Right lobe of liver (tissue), 4 donors: ENCODE measurements at regions not wholly inside any gene's neighbourhood (a gene's known extent, or its start where the extent isn't known, plus 50 kb on each side); places are given as distances from the start of the nearest gene placed in this dataset.

Experiments used
- POLR2A ChIP-seq: fragments of 450-650 bp; IDR thresholded peaks from one replicate; pipeline ENCODE4 v1.6.1; 2017; ENCODE audit warnings: antibody characterized with exemption, mild to moderate bottlenecking
- TF ChIP-seq, protein P1 (sequence below), 4 donors: fragments of 200-600 bp in 3 of 4; fragments of 450-650 bp in 1 of 4; IDR thresholded peaks; one replicate each; pipeline versions ENCODE4 v1.5.1 to v1.8.0; 2016 to 2022; ENCODE audit warnings: antibody characterized with exemption in 4 of 4, mild to moderate bottlenecking in 2 of 4
- donor health status: DM: no; HTN: no; CAD: no.
- donor health status: DM: no; HTN: no; CAD: no.
- donor health status: DM: no; HTN: yes; CAD: no.

DNA sequence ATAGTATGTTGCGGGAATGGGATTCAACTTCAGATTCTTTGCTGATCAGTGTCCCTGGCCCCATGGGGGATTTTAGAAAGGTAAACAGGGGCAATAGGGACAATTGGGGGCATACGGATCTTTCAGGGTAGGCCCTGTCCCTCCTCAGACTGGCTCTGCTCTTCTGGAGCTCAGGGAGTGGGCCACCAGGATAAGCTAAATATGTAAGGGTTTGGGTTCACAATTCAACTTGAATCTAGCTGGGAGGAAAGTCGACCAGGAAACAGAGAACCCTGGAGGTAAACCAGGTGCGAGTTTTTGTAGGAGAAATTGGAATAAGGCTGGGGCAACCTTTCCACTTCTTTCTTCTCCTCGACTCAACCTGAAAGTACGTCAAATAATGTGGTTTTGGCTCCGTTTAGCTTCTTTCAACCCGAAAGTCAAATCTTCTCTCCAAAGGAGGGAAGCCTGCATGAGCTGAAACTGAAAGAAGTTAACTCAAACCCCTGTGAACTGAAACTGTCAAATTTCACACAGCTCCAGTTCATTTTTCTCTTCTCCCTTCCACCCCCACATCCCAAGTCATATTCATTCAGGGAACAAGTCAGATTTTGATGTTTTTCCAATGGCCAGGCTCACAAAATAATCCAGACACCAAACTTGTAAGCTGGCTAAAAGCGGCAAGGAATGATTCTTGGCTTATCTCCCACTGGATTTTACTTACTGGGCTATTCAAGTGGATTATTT lies 278.2 kb downstream of the CLIC5 start:
- TF ChIP-seq, protein P1, sequence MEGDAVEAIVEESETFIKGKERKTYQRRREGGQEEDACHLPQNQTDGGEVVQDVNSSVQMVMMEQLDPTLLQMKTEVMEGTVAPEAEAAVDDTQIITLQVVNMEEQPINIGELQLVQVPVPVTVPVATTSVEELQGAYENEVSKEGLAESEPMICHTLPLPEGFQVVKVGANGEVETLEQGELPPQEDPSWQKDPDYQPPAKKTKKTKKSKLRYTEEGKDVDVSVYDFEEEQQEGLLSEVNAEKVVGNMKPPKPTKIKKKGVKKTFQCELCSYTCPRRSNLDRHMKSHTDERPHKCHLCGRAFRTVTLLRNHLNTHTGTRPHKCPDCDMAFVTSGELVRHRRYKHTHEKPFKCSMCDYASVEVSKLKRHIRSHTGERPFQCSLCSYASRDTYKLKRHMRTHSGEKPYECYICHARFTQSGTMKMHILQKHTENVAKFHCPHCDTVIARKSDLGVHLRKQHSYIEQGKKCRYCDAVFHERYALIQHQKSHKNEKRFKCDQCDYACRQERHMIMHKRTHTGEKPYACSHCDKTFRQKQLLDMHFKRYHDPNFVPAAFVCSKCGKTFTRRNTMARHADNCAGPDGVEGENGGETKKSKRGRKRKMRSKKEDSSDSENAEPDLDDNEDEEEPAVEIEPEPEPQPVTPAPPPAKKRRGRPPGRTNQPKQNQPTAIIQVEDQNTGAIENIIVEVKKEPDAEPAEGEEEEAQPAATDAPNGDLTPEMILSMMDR (IDR thresholded peaks at IDR 0.05): no peak
- no peak for TF ChIP-seq POLR2A
